ENCODE measurements at regions not wholly inside any gene's neighbourhood (a gene's known extent, or its start where the extent isn't known, plus 50 kb on each side); places are given as distances from the start of the nearest gene placed in this dataset.

DNA sequence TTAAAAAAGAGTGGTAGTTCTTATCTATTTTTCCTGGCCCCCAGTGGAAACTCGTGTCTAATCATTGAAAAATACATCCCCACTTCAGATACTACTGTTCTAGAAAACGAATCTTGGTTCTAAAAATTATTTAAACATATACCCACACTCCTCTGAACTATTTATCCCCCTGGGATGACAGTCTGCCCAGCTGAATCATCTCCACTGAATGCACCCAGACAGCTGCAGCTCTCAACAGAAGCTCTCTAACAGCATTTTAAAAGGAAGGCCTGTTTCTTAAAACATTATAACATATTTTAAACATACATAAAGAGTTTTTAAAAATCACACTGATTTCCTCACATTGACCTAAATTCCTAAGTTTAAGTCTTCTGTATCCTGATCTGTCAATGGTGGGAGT, 544.6 kb upstream of the PHF14 start:
- TF ChIP-seq, protein P1, sequence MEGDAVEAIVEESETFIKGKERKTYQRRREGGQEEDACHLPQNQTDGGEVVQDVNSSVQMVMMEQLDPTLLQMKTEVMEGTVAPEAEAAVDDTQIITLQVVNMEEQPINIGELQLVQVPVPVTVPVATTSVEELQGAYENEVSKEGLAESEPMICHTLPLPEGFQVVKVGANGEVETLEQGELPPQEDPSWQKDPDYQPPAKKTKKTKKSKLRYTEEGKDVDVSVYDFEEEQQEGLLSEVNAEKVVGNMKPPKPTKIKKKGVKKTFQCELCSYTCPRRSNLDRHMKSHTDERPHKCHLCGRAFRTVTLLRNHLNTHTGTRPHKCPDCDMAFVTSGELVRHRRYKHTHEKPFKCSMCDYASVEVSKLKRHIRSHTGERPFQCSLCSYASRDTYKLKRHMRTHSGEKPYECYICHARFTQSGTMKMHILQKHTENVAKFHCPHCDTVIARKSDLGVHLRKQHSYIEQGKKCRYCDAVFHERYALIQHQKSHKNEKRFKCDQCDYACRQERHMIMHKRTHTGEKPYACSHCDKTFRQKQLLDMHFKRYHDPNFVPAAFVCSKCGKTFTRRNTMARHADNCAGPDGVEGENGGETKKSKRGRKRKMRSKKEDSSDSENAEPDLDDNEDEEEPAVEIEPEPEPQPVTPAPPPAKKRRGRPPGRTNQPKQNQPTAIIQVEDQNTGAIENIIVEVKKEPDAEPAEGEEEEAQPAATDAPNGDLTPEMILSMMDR (IDR thresholded peaks at IDR 0.05) = no peak
- TF ChIP-seq EP300 (IDR thresholded peaks at IDR 0.05) (no peak), POLR2A (IDR thresholded peaks at IDR 0.05) (no peak)
